ENCODE measurements at regions not wholly inside any gene's neighbourhood (a gene's known extent, or its start where the extent isn't known, plus 50 kb on each side); places are given as distances from the start of the nearest gene placed in this dataset.
"Not testable (repeated sequence)": the region's sequence is repeated elsewhere in the genome, so short reads cannot be mapped to it uniquely, and the experiment has no call there.

- Histone ChIP-seq H3K79me2 (ENCODE audit: low read depth) (no peaks in the 10 kb centered on the region), H3F3A (ENCODE audit: low read depth) (no peaks in the 10 kb centered on the region), H3K4me1 (no peaks in the 10 kb centered on the region), H3K27ac (no peak overlapping the region), H3K27me3 (no peaks in the 10 kb centered on the region), H3K4me3 (no peak overlapping the region), H3K36me3 (no peaks in the 10 kb centered on the region), H3K4me2 (no peak overlapping the region), H3K9ac (no peak overlapping the region), H4K20me1 (ENCODE audit: low read depth) (no peaks in the 10 kb centered on the region), H2AFZ (replicated peaks) (no peak overlapping the region), H3K9me3 (ENCODE audit: low read depth) (no peaks in the 10 kb centered on the region)
- peaks cover 3% of the 10 kb centered on the region for H3K4me1 Mint-ChIP-seq
- no peak for DNase-seq (ENCODE audit: low spot score)
- H3K27ac Mint-ChIP-seq, result no peak overlapping the region
- H3K9me3 Mint-ChIP-seq, result peaks cover 11% of the 10 kb centered on the region
- H3K4me3 Mint-ChIP-seq, result no peak overlapping the region
- no peaks in the 10 kb centered on the region for H3K36me3 Mint-ChIP-seq
- TF ChIP-seq EZH2phosphoT487 (IDR thresholded peaks at IDR 0.05) (no peak), CTCF (IDR thresholded peaks at IDR 0.05) (no peak), EZH2 (IDR thresholded peaks at IDR 0.05) (no peak)
- H3K27me3 Mint-ChIP-seq (ENCODE audit: insufficient read depth, low read depth), result peaks cover 1% of the 10 kb centered on the region
Observed at GRCh38 chr3:28624084-28624483, 275.5 kb upstream of the AZI2 start.

GRCh38 chr3:28627843-28628242 is 279.2 kb upstream of the AZI2 start:
- H3K4me3 ChIP-seq; H3K27ac Mint-ChIP-seq; H3K9me3 Mint-ChIP-seq; H4K20me1 ChIP-seq (ENCODE audit: low read depth); DNase-seq (ENCODE audit: low spot score); H3K4me3 Mint-ChIP-seq; H3K4me1 Mint-ChIP-seq; H3K36me3 ChIP-seq; H3F3A ChIP-seq (ENCODE audit: low read depth); H3K4me2 ChIP-seq; H3K27me3 ChIP-seq; H3K9me3 ChIP-seq (ENCODE audit: low read depth); H3K36me3 Mint-ChIP-seq; H2AFZ ChIP-seq (replicated peaks); H3K79me2 ChIP-seq (ENCODE audit: low read depth); H3K4me1 ChIP-seq; H3K9ac ChIP-seq; H3K27ac ChIP-seq; H3K27me3 Mint-ChIP-seq (ENCODE audit: insufficient read depth, low read depth): not testable (repeated sequence)

- H3K27ac Mint-ChIP-seq, result no peak overlapping the region
- H2AFZ ChIP-seq (replicated peaks), result no peak overlapping the region
- no peaks in the 10 kb centered on the region for H3K36me3 ChIP-seq
- no peak overlapping the region for H3K4me3 Mint-ChIP-seq
- H3K4me1 ChIP-seq, result no peaks in the 10 kb centered on the region
- peaks cover 5% of the 10 kb centered on the region for H3K27me3 Mint-ChIP-seq (ENCODE audit: insufficient read depth, low read depth)
- TF ChIP-seq EZH2 (IDR thresholded peaks at IDR 0.05) (no peak), EZH2phosphoT487 (IDR thresholded peaks at IDR 0.05) (no peak), CTCF (IDR thresholded peaks at IDR 0.05) (no peak)
- no peaks in the 10 kb centered on the region for H3F3A ChIP-seq (ENCODE audit: low read depth)
- no peak overlapping the region for H3K27ac ChIP-seq
- H3K4me3 ChIP-seq, result no peak overlapping the region
- H3K9ac ChIP-seq, result no peak overlapping the region
- no peaks in the 10 kb centered on the region for H3K9me3 Mint-ChIP-seq
- no peaks in the 10 kb centered on the region for H3K9me3 ChIP-seq (ENCODE audit: low read depth)
- H3K4me2 ChIP-seq, result no peak overlapping the region
- no peaks in the 10 kb centered on the region for H3K4me1 Mint-ChIP-seq
- no peaks in the 10 kb centered on the region for H3K79me2 ChIP-seq (ENCODE audit: low read depth)
- no peaks in the 10 kb centered on the region for H3K27me3 ChIP-seq
- H3K36me3 Mint-ChIP-seq, result no peaks in the 10 kb centered on the region
- no peaks in the 10 kb centered on the region for H4K20me1 ChIP-seq (ENCODE audit: low read depth)
- DNase-seq (ENCODE audit: low spot score), result no peak
Observed at GRCh38 chr3:28634019-28634418, 285.4 kb upstream of the AZI2 start.

- H4K20me1 ChIP-seq (ENCODE audit: low read depth), result no peaks in the 10 kb centered on the region
- Mint-ChIP-seq H3K4me1 (no peaks in the 10 kb centered on the region), H3K36me3 (no peaks in the 10 kb centered on the region), H3K9me3 (no peaks in the 10 kb centered on the region), H3K27me3 (ENCODE audit: insufficient read depth, low read depth) (peaks cover 4% of the 10 kb centered on the region), H3K27ac (no peak overlapping the region), H3K4me3 (no peak overlapping the region)
- no peaks in the 10 kb centered on the region for H3K36me3 ChIP-seq
- no peak for DNase-seq (ENCODE audit: low spot score)
- no peak overlapping the region for H3K4me2 ChIP-seq
- H3K79me2 ChIP-seq (ENCODE audit: low read depth), result no peaks in the 10 kb centered on the region
- H3K27me3 ChIP-seq, result no peaks in the 10 kb centered on the region
- no peaks in the 10 kb centered on the region for H3F3A ChIP-seq (ENCODE audit: low read depth)
- no peak overlapping the region for H3K4me3 ChIP-seq
- no peak overlapping the region for H3K9ac ChIP-seq
- no peak overlapping the region for H2AFZ ChIP-seq (replicated peaks)
- no peak overlapping the region for H3K27ac ChIP-seq
- no peaks in the 10 kb centered on the region for H3K4me1 ChIP-seq
- no peaks in the 10 kb centered on the region for H3K9me3 ChIP-seq (ENCODE audit: low read depth)
- TF ChIP-seq CTCF (IDR thresholded peaks at IDR 0.05) (no peak), EZH2 (IDR thresholded peaks at IDR 0.05) (no peak), EZH2phosphoT487 (IDR thresholded peaks at IDR 0.05) (no peak)
Observed at GRCh38 chr3:28637742-28638141, 289.1 kb upstream of the AZI2 start.
